ENCODE measurements at regions not wholly inside any gene's neighbourhood (a gene's known extent, or its start where the extent isn't known, plus 50 kb on each side); places are given as distances from the start of the nearest gene placed in this dataset.

DNA sequence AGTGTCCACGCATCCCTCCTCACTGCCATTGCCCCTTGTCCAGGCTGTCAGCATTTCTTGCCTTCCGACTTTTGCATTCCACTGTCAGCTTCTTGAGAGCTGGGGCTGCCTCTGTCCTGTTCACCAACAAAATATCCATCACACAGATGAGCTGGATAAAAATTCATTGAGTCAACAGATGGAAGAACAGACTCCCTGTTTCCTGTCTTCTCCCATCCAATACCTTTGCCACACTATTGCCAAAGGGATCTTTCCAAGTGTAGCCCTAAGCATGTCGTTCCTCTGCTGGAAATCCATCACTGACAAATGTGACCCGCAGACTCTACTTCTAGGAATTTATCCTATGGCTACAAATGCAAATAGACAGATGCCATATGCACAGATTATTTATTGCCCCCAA lies 78.0 kb upstream of the PJA1 start:
- DNase-seq = no peak
- no peaks in the 10 kb centered on the region for H3K27me3 Mint-ChIP-seq (ENCODE audit: unreplicated experiment)
- peaks cover 5% of the 10 kb centered on the region for H3K36me3 Mint-ChIP-seq (ENCODE audit: unreplicated experiment)
- H3K9me3 Mint-ChIP-seq (ENCODE audit: unreplicated experiment) = peaks cover 2% of the 10 kb centered on the region
- H3K4me1 Mint-ChIP-seq (ENCODE audit: low read depth, unreplicated experiment) = no peaks in the 10 kb centered on the region
- no peak overlapping the region for H3K27ac Mint-ChIP-seq (ENCODE audit: unreplicated experiment)
- TF ChIP-seq, protein P1, sequence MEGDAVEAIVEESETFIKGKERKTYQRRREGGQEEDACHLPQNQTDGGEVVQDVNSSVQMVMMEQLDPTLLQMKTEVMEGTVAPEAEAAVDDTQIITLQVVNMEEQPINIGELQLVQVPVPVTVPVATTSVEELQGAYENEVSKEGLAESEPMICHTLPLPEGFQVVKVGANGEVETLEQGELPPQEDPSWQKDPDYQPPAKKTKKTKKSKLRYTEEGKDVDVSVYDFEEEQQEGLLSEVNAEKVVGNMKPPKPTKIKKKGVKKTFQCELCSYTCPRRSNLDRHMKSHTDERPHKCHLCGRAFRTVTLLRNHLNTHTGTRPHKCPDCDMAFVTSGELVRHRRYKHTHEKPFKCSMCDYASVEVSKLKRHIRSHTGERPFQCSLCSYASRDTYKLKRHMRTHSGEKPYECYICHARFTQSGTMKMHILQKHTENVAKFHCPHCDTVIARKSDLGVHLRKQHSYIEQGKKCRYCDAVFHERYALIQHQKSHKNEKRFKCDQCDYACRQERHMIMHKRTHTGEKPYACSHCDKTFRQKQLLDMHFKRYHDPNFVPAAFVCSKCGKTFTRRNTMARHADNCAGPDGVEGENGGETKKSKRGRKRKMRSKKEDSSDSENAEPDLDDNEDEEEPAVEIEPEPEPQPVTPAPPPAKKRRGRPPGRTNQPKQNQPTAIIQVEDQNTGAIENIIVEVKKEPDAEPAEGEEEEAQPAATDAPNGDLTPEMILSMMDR (IDR thresholded peaks at IDR 0.05; ENCODE audit: partially characterized antibody, unreplicated experiment) = no peak
- no peak overlapping the region for H3K4me3 Mint-ChIP-seq (ENCODE audit: unreplicated experiment)

DNA sequence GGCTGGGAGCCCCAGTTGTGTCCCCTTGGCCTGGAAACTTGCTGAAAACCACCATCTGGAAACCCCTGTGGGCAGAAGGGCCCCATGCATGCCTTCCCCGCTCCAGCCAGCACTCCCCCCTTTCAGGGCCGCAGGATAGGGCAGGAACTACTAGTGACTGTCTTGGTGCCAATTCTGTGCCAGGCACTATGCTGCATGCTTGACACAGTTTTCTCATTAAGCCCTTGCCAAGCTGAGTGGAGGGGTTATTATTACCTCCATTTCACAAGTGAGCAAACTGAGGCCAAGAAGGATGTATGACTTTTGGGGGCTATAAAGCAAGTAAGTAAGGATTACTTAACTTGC lies 73.6 kb upstream of the PJA1 start:
- DNase-seq = no peak

DNA sequence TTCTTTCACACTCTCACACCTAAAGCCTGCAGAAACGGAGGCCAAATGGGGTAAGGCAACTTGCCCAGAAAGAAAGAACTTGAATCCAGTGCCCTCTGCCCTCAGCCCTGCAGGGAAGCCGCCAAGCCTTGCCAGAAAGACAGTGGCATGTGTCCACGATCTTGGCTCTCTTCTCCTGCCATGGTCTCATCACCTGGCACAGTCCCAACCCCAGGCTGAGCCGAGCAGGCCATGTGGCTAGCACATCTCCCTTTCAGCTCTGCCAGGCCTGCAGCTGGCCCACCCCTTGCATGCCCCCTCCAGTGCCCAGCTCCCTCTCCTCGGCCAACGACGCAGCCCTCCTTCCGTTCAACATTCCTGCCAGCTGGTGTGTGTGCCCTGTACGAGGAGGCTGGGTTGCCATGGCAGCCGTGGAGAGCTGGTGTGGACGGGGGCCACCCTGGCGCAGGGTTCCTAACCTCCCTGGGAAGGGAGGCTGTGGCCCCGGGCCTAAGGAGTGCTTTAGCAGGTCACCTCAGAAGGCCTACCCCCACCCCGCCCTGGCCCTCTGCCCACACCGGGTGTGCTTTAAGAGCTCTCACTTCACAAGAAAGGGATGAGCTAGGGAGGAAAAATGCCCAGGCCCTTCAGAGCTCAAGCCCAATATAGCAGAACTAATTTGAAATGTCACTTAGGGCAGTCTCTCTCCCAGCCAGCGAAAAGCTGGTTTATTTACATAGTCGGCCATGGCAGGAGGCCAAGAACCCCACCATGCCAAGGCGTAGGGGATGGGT lies 73.0 kb upstream of the PJA1 start:
- no peak for DNase-seq
- no peaks in the 10 kb centered on the region for H3K4me1 Mint-ChIP-seq (ENCODE audit: low read depth, unreplicated experiment)
- no peaks in the 10 kb centered on the region for H3K36me3 Mint-ChIP-seq (ENCODE audit: unreplicated experiment)
- TF ChIP-seq, protein P1 (IDR thresholded peaks at IDR 0.05; ENCODE audit: partially characterized antibody, unreplicated experiment) = no peak
- H3K27me3 Mint-ChIP-seq (ENCODE audit: unreplicated experiment) = no peaks in the 10 kb centered on the region
- H3K27ac Mint-ChIP-seq (ENCODE audit: unreplicated experiment) = no peak overlapping the region
- H3K4me3 Mint-ChIP-seq (ENCODE audit: unreplicated experiment) = no peak overlapping the region
- peaks cover 2% of the 10 kb centered on the region for H3K9me3 Mint-ChIP-seq (ENCODE audit: unreplicated experiment)

More for the DNA sequence above, 73.6 kb upstream of the PJA1 start:
- Mint-ChIP-seq H3K27ac (ENCODE audit: unreplicated experiment) (no peak overlapping the region), H3K36me3 (ENCODE audit: unreplicated experiment) (no peaks in the 10 kb centered on the region), H3K4me3 (ENCODE audit: unreplicated experiment) (no peak overlapping the region), H3K4me1 (ENCODE audit: low read depth, unreplicated experiment) (no peaks in the 10 kb centered on the region), H3K9me3 (ENCODE audit: unreplicated experiment) (peaks cover 2% of the 10 kb centered on the region), H3K27me3 (ENCODE audit: unreplicated experiment) (no peaks in the 10 kb centered on the region)
- TF ChIP-seq, protein P1 (IDR thresholded peaks at IDR 0.05; ENCODE audit: partially characterized antibody, unreplicated experiment) = no peak

DNA sequence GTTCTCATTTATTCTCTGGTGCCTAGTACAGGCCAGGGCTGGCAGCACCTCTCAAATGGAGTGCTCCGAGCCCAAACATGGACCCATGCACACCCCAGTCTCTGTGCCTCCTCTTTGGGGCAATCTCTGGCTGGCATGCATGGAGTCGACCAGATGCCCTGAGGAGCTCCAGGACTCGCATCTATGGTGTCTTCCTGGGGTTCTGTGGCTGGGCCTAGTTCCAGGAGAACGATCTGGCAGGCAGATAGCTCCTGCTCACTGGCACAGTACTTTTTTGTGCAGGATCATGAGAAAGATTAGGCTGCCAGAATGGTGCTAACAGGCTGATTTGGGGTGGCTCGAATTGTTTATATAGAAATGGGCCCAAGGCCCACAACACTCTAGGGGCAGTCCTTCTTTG lies 72.0 kb upstream of the PJA1 start:
- H3K27me3 Mint-ChIP-seq (ENCODE audit: unreplicated experiment) = no peaks in the 10 kb centered on the region

DNA sequence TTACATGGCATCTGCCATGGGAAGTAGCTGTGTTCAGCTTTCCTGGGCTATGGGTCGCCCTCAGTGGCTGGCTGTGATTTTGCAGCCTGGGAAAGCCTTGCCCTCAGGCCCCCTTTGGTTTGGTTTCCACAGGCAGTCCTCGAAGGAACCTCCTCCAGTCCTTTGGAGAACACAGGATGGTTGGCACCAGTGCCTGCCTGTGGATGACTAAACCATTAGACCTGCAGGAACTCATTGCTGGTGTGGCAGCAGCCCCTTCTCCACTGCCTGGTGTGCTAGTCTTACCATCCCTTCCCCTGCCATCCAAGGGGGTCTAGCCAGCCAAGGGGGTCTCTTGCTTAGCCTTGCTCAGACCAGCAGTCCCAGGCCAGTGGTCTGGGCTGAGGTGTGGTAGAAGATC lies 71.4 kb upstream of the PJA1 start:
- H3K4me3 Mint-ChIP-seq (ENCODE audit: unreplicated experiment) = no peak overlapping the region
- no peak for DNase-seq
- H3K36me3 Mint-ChIP-seq (ENCODE audit: unreplicated experiment) = no peaks in the 10 kb centered on the region
- no peaks in the 10 kb centered on the region for H3K27me3 Mint-ChIP-seq (ENCODE audit: unreplicated experiment)
- no peaks in the 10 kb centered on the region for H3K9me3 Mint-ChIP-seq (ENCODE audit: unreplicated experiment)
- no peak overlapping the region for H3K27ac Mint-ChIP-seq (ENCODE audit: unreplicated experiment)
- TF ChIP-seq, protein P1 (IDR thresholded peaks at IDR 0.05; ENCODE audit: partially characterized antibody, unreplicated experiment) = no peak
- H3K4me1 Mint-ChIP-seq (ENCODE audit: low read depth, unreplicated experiment) = no peaks in the 10 kb centered on the region

More for the DNA sequence above, 72.0 kb upstream of the PJA1 start:
- Mint-ChIP-seq H3K36me3 (ENCODE audit: unreplicated experiment) (no peaks in the 10 kb centered on the region), H3K4me3 (ENCODE audit: unreplicated experiment) (no peak overlapping the region), H3K9me3 (ENCODE audit: unreplicated experiment) (no peaks in the 10 kb centered on the region), H3K27ac (ENCODE audit: unreplicated experiment) (no peak overlapping the region), H3K4me1 (ENCODE audit: low read depth, unreplicated experiment) (no peaks in the 10 kb centered on the region)
- TF ChIP-seq, protein P1 (IDR thresholded peaks at IDR 0.05; ENCODE audit: partially characterized antibody, unreplicated experiment) = no peak
- DNase-seq = no peak
